DOHH2 (cell line): ENCODE measurements at regions not wholly inside any gene's neighbourhood (a gene's known extent, or its start where the extent isn't known, plus 50 kb on each side); places are given as distances from the start of the nearest gene placed in this dataset.

Experiments used
- H3F3A ChIP-seq: fragments of 200-600 bp; sonication (generic), shearing (Covaris generic); 2 replicates; pipeline ENCODE4 v1.6.0; 2016; ENCODE audit warnings: antibody characterized with exemption, mild to moderate bottlenecking; ENCODE audit not compliant: control insufficient read depth, insufficient read depth
- H3K27ac ChIP-seq: fragments of 200-600 bp; sonication (generic); 2 replicates; pipeline ENCODE4 v1.5.1; 2014; ENCODE audit warnings: low read depth, mild to moderate bottlenecking, low read length, moderate library complexity
- H3K27me3 ChIP-seq: fragments of 200-600 bp; sonication (generic); 2 replicates; pipeline ENCODE4 v1.6.1; 2014; ENCODE audit warnings: mild to moderate bottlenecking, low read length, mixed read lengths; ENCODE audit not compliant: control insufficient read depth
- H3K36me3 ChIP-seq: fragments of 200-600 bp; sonication (generic); 2 replicates; pipeline ENCODE4 v1.6.1; 2014; ENCODE audit warnings: mild to moderate bottlenecking, low read length, moderate library complexity, mixed read lengths; ENCODE audit not compliant: control insufficient read depth
- H3K4me1 ChIP-seq: fragments of 200-600 bp; sonication (generic); 2 replicates; pipeline ENCODE4 v1.6.1; 2014; ENCODE audit warnings: mild to moderate bottlenecking, low read length, mixed read lengths; ENCODE audit not compliant: control insufficient read depth
- H3K4me2 ChIP-seq: fragments of 200-600 bp; sonication (generic); 2 replicates; pipeline ENCODE4 v1.6.0; 2014; ENCODE audit warnings: mild to moderate bottlenecking, low read length, moderate library complexity
- H3K4me3 ChIP-seq: fragments of 200-600 bp; sonication (generic); 2 replicates; pipeline ENCODE4 v1.5.1; 2014; ENCODE audit warnings: mild to moderate bottlenecking, low read length, mixed read lengths
- H3K79me2 ChIP-seq: fragments of 200-600 bp; sonication (generic); 2 replicates; pipeline ENCODE4 v1.6.1; 2014; ENCODE audit warnings: mild to moderate bottlenecking, low read length, mixed read lengths; ENCODE audit not compliant: control insufficient read depth
- H3K9me2 ChIP-seq: fragments of 200-600 bp; sonication (generic); replicated peaks from 2 replicates; pipeline ENCODE4 v1.6.1; 2014; ENCODE audit warnings: mild to moderate bottlenecking, low read length, mixed read lengths; ENCODE audit not compliant: control insufficient read depth
- H3K9me3 ChIP-seq: fragments of 200-600 bp; sonication (generic); 2 replicates; pipeline ENCODE4 v1.6.1; 2014; ENCODE audit warnings: antibody characterized with exemption, low read length, mixed read lengths; ENCODE audit not compliant: control insufficient read depth, insufficient read depth
- H4K20me1 ChIP-seq: fragments of 200-600 bp; sonication (generic); 2 replicates; pipeline ENCODE4 v1.6.0; 2014; ENCODE audit warnings: low read depth, mild to moderate bottlenecking, antibody characterized with exemption, low read length, moderate library complexity; ENCODE audit not compliant: control insufficient read depth, insufficient read depth
- CTCF ChIP-seq: fragments of 200-600 bp; sonication (generic); IDR thresholded peaks from one replicate; pipeline ENCODE4 v1.5.1; 2014; ENCODE audit warnings: antibody characterized with exemption, mild to moderate bottlenecking, low read depth, low read length; ENCODE audit not compliant: poor library complexity, severe bottlenecking
- EZH2phosphoT487 ChIP-seq: fragments of 200-600 bp; sonication (generic); IDR thresholded peaks from 2 replicates; pipeline ENCODE4 v1.6.1; 2017; ENCODE audit warnings: borderline replicate concordance, mild to moderate bottlenecking, antibody characterized with exemption, low read length, moderate library complexity, mixed read lengths

GRCh38 chr20:7497985-7498384 is 442.3 kb downstream of the HAO1 start:
- H3K27ac ChIP-seq, result no peak overlapping the region

DNA sequence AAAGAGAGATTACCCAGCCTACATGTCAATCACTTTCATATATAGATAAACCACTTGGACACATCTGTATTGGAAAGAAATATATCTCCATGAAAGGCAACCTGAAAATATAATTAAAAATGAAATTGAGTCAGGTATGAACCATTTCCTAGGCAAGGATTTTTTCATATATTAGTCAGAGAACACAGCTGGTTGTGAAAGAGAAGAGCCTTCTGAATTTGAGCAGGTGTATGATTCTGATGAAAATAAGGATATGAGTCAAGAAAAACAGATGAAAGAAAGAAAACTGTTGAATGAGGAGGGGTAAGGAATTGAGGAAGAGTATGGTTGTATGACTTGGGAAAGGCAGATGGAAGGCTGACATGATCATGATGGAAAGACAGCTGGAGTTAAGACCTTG is 441.1 kb downstream of the HAO1 start:
- H3K4me1 ChIP-seq, result no peaks in the 10 kb centered on the region
- no peak overlapping the region for H3K4me2 ChIP-seq
- no peaks in the 10 kb centered on the region for H3K9me2 ChIP-seq
- TF ChIP-seq EZH2phosphoT487 (no peak), CTCF (no peak)
- H3K27ac ChIP-seq, result no peak overlapping the region
- no peaks in the 10 kb centered on the region for H3K79me2 ChIP-seq
- H3K9me3 ChIP-seq, result peaks cover 3% of the 10 kb centered on the region; the same call in 1 of the 2 replicates
- H3F3A ChIP-seq, result no peaks in the 10 kb centered on the region
- H3K4me3 ChIP-seq, result no peak overlapping the region
- H3K36me3 ChIP-seq, result no peaks in the 10 kb centered on the region
- H4K20me1 ChIP-seq, result no peaks in the 10 kb centered on the region
- no peaks in the 10 kb centered on the region for H3K27me3 ChIP-seq

More at GRCh38 chr20:7497985-7498384, 442.3 kb downstream of the HAO1 start:
- Histone ChIP-seq H4K20me1 (no peaks in the 10 kb centered on the region), H3K9me3 (peaks cover 3% of the 10 kb centered on the region; the same call in 1 of the 2 replicates), H3K4me3 (no peak overlapping the region), H3K4me1 (no peaks in the 10 kb centered on the region), H3F3A (no peaks in the 10 kb centered on the region), H3K4me2 (no peak overlapping the region), H3K27me3 (no peaks in the 10 kb centered on the region), H3K79me2 (no peaks in the 10 kb centered on the region), H3K36me3 (no peaks in the 10 kb centered on the region), H3K9me2 (no peaks in the 10 kb centered on the region)
- TF ChIP-seq EZH2phosphoT487 (no peak), CTCF (no peak)

- H3K9me2 ChIP-seq, result no peaks in the 10 kb centered on the region
- no peaks in the 10 kb centered on the region for H3K4me1 ChIP-seq
- H3K79me2 ChIP-seq, result no peaks in the 10 kb centered on the region
- H3K4me3 ChIP-seq, result no peak overlapping the region
- H3K4me2 ChIP-seq, result no peak overlapping the region
- H4K20me1 ChIP-seq, result no peaks in the 10 kb centered on the region
- no peaks in the 10 kb centered on the region for H3K9me3 ChIP-seq
- H3K36me3 ChIP-seq, result no peaks in the 10 kb centered on the region
- no peaks in the 10 kb centered on the region for H3K27me3 ChIP-seq
- TF ChIP-seq CTCF (no peak), EZH2phosphoT487 (no peak)
- no peaks in the 10 kb centered on the region for H3F3A ChIP-seq
- H3K27ac ChIP-seq, result no peak overlapping the region
Observed at GRCh38 chr20:7500231-7500663, 440.0 kb downstream of the HAO1 start.
